AG04450 (cell line): ENCODE measurements at regions not wholly inside any gene's neighbourhood (a gene's known extent, or its start where the extent isn't known, plus 50 kb on each side); places are given as distances from the start of the nearest gene placed in this dataset.
"Not testable (repeated sequence)": the region's sequence is repeated elsewhere in the genome, so short reads cannot be mapped to it uniquely, and the experiment has no call there.

Experiments
- CTCF ChIA-PET: fragments of 300-600, 350-600 bp; formaldehyde crosslinking; extraction: SDS; loops from one replicate; lab custom pipeline; 2022; ENCODE audit warnings: antibody characterized with exemption, inconsistent platforms; lab: Charles Lee
- POLR2A ChIA-PET: fragments of 350-600 bp; formaldehyde crosslinking; extraction: SDS; loops from one replicate; lab custom pipeline; 2021; ENCODE audit warnings: antibody characterized with exemption, inconsistent platforms; lab: Yijun Ruan, JAX
- DNase-seq: peaks from one replicate; pipeline ENCODE4 v3.0.0-alpha.2; 2011; ENCODE audit warnings: low read depth, low spot score
- H3K27ac ChIP-seq: one replicate; pipeline ENCODE4 v1.5.1; 2012; ENCODE audit warnings: low read depth, low read length, control low read depth
- H3K27me3 ChIP-seq: one replicate; pipeline ENCODE4 v1.6.0; 2012; ENCODE audit warnings: low read length; ENCODE audit not compliant: control insufficient read depth, insufficient read depth
- H3K4me3 ChIP-seq: 2 replicates; pipeline ENCODE4 v1.5.1; 2011; ENCODE audit warnings: mild to moderate bottlenecking, low read depth, low read length, control low read depth
- H3K9me3 ChIP-seq: 2 replicates; pipeline ENCODE4 v1.5.1; 2012; ENCODE audit warnings: low read length; ENCODE audit not compliant: control insufficient read depth, insufficient read depth
- CTCF ChIP-seq: IDR thresholded peaks from 2 replicates; pipeline ENCODE4 v1.5.1; 2011; ENCODE audit warnings: low read depth, low read length, control low read depth, inconsistent platforms

GRCh38 chr18:1017227-1018058 is 112.8 kb downstream of the ADCYAP1 start:
- H3K9me3 ChIP-seq, result peaks cover 4% of the 10 kb centered on the region; the same call in 1 of the 2 replicates
- no peak overlapping the region for H3K27ac ChIP-seq
- ChIA-PET POLR2A (no interaction called here), CTCF (interaction anchor here (1.5 kb wide), 1 partner anchor 56 kb away, joined by 4 read pairs; no protein-coding TSS in a partner anchor)
- no peak for TF ChIP-seq CTCF
- no peak for DNase-seq
- H3K4me3 ChIP-seq, result no peak overlapping the region
- no peaks in the 10 kb centered on the region for H3K27me3 ChIP-seq

GRCh38 chr18:1018181-1018681 is 113.6 kb downstream of the ADCYAP1 start:
- ChIA-PET POLR2A (no interaction called here), CTCF (interaction anchor here (1.5 kb wide), 1 partner anchor 56 kb away, joined by 4 read pairs; no protein-coding TSS in a partner anchor)
- no peak for TF ChIP-seq CTCF
- Histone ChIP-seq H3K9me3 (peaks cover 4% of the 10 kb centered on the region; the same call in 1 of the 2 replicates), H3K27me3 (no peaks in the 10 kb centered on the region), H3K4me3 (no peak overlapping the region), H3K27ac (no peak overlapping the region)
- DNase-seq, result no peak

- Histone ChIP-seq H3K27me3 (no peaks in the 10 kb centered on the region), H3K4me3 (no peak overlapping the region), H3K27ac (no peak overlapping the region), H3K9me3 (peaks cover under 1% of the 10 kb centered on the region; the same call in 1 of the 2 replicates)
- no peak for TF ChIP-seq CTCF
- POLR2A ChIA-PET, result no interaction called here
- CTCF ChIA-PET, result no interaction called here
- DNase-seq, result no peak
Measured at GRCh38 chr18:1019191-1019590, 114.5 kb downstream of the ADCYAP1 start.

GRCh38 chr18:1020731-1021344 is 116.2 kb downstream of the ADCYAP1 start:
- TF ChIP-seq CTCF, result no peak
- DNase-seq, result no peak
- CTCF ChIA-PET, result no interaction called here
- no peak overlapping the region for H3K4me3 ChIP-seq
- POLR2A ChIA-PET, result no interaction called here
- no peaks in the 10 kb centered on the region for H3K27me3 ChIP-seq
- H3K27ac ChIP-seq, result no peak overlapping the region
- no peaks in the 10 kb centered on the region for H3K9me3 ChIP-seq

GRCh38 chr18:1026930-1027329 is 122.3 kb downstream of the ADCYAP1 start:
- CTCF ChIA-PET, result no interaction called here

GRCh38 chr18:1033092-1033491 is 128.4 kb downstream of the ADCYAP1 start:
- H3K4me3 ChIP-seq, H3K27me3 ChIP-seq, H3K27ac ChIP-seq, POLR2A ChIA-PET, DNase-seq, CTCF ChIA-PET: not testable (repeated sequence)
- H3K9me3 ChIP-seq, result peaks cover 12% of the 10 kb centered on the region; the same call in 1 of the 2 replicates

More at GRCh38 chr18:1026930-1027329, 122.3 kb downstream of the ADCYAP1 start:
- POLR2A ChIA-PET, result no interaction called here
- no peaks in the 10 kb centered on the region for H3K27me3 ChIP-seq
- no peak overlapping the region for H3K27ac ChIP-seq
- no peak overlapping the region for H3K4me3 ChIP-seq
- TF ChIP-seq CTCF, result no peak
- no peak for DNase-seq
- H3K9me3 ChIP-seq, result no peaks in the 10 kb centered on the region
